ENCODE measurements at regions not wholly inside any gene's neighbourhood (a gene's known extent, or its start where the extent isn't known, plus 50 kb on each side); places are given as distances from the start of the nearest gene placed in this dataset.

- no peak overlapping the region for H3K4me3 ChIP-seq (ENCODE audit: low read depth, low read length)
- TF ChIP-seq MAX (IDR thresholded peaks at IDR 0.05; ENCODE audit: low read depth, low read length) (no peak), POLR2A (IDR thresholded peaks at IDR 0.05; ENCODE audit: extremely low read depth, insufficient read length) (no peak), MYC (IDR thresholded peaks at IDR 0.05; ENCODE audit: low read depth, low read length) (no peak)
- TF ChIP-seq, protein P1, sequence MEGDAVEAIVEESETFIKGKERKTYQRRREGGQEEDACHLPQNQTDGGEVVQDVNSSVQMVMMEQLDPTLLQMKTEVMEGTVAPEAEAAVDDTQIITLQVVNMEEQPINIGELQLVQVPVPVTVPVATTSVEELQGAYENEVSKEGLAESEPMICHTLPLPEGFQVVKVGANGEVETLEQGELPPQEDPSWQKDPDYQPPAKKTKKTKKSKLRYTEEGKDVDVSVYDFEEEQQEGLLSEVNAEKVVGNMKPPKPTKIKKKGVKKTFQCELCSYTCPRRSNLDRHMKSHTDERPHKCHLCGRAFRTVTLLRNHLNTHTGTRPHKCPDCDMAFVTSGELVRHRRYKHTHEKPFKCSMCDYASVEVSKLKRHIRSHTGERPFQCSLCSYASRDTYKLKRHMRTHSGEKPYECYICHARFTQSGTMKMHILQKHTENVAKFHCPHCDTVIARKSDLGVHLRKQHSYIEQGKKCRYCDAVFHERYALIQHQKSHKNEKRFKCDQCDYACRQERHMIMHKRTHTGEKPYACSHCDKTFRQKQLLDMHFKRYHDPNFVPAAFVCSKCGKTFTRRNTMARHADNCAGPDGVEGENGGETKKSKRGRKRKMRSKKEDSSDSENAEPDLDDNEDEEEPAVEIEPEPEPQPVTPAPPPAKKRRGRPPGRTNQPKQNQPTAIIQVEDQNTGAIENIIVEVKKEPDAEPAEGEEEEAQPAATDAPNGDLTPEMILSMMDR (IDR thresholded peaks at IDR 0.05; ENCODE audit: low read depth, low read length): no peak
- DNase-seq (ENCODE audit: low read depth): no peak
Measured at GRCh38 chr5:128870923-128871322, 94.4 kb upstream of the SLC27A6 start.

DNA sequence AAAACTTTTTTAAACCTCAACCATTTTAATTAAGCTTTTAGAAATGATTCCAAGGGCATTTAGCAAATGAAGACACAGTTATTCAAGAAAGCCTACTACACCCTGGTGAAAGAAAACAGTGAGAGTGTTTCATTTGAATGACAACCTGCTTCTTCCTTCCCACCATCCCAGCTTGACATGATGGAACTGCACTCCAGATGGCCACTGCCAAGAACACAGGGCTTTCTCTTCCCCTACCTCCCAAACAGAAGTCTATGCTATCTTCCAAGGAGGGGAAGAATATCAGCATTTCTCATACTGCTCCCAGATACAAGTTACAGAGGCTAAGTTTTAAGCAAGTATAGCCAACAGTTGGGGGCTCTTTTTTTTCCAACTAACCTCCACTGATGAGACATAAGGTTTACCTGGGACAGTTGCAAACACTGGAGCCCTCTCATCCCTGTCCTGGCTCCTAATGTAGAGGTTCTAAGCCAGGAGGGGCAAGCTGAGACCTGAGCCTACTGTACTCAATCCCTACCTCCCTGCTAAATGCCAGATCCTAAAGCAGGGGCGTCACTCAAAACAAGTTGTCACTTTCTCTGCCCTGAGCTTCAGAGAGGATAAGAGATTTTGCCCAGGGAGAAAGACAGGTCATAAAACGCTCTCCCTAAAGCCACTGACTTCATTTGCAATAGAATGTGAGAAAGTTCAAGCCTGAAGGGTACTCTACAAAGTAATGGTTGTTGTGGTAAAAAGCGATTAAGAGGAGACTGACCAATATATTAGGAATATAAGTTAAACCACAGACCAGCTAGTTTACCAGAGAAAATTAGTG, 88.5 kb upstream of the SLC27A6 start:
- no peak for TF ChIP-seq POLR2A (IDR thresholded peaks at IDR 0.05; ENCODE audit: extremely low read depth, insufficient read length)
- no peak for TF ChIP-seq MYC (IDR thresholded peaks at IDR 0.05; ENCODE audit: low read depth, low read length)
- TF ChIP-seq, protein P1 (IDR thresholded peaks at IDR 0.05; ENCODE audit: low read depth, low read length): no peak
- no peak for TF ChIP-seq MAX (IDR thresholded peaks at IDR 0.05; ENCODE audit: low read depth, low read length)
- DNase-seq (ENCODE audit: low read depth): no peak
- H3K4me3 ChIP-seq (ENCODE audit: low read depth, low read length): no peak overlapping the region

DNA sequence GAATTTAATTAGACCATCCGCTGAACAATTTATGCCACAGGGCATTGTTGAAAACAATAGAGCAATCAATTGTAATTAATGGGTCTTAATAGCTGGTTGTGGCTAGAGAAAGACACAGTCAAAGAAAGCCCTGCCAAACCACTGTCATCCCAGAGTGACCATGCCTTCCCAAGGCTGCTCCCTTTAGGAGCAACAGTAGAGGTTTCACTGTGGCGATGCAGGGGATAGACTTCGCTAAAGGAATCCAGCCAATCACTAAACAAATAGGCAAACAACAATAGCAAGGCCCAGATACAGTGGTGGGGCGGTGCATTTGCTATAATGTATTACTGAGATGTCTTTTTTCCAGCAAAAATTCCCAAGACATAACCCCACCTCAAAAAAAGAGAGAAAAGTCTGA, 87.8 kb upstream of the SLC27A6 start:
- no peak overlapping the region for H3K4me3 ChIP-seq (ENCODE audit: low read depth, low read length)
- TF ChIP-seq POLR2A (IDR thresholded peaks at IDR 0.05; ENCODE audit: extremely low read depth, insufficient read length) (no peak), MAX (IDR thresholded peaks at IDR 0.05; ENCODE audit: low read depth, low read length) (no peak), MYC (IDR thresholded peaks at IDR 0.05; ENCODE audit: low read depth, low read length) (no peak)
- TF ChIP-seq, protein P1 (IDR thresholded peaks at IDR 0.05; ENCODE audit: low read depth, low read length): no peak
- DNase-seq (ENCODE audit: low read depth): no peak

GRCh38 chr5:128881502-128882018, 83.7 kb upstream of the SLC27A6 start:
- TF ChIP-seq MYC (IDR thresholded peaks at IDR 0.05; ENCODE audit: low read depth, low read length): no peak
- no peak for TF ChIP-seq MAX (IDR thresholded peaks at IDR 0.05; ENCODE audit: low read depth, low read length)
- TF ChIP-seq POLR2A (IDR thresholded peaks at IDR 0.05; ENCODE audit: extremely low read depth, insufficient read length): no peak
- TF ChIP-seq, protein P1 (IDR thresholded peaks at IDR 0.05; ENCODE audit: low read depth, low read length): no peak

DNA sequence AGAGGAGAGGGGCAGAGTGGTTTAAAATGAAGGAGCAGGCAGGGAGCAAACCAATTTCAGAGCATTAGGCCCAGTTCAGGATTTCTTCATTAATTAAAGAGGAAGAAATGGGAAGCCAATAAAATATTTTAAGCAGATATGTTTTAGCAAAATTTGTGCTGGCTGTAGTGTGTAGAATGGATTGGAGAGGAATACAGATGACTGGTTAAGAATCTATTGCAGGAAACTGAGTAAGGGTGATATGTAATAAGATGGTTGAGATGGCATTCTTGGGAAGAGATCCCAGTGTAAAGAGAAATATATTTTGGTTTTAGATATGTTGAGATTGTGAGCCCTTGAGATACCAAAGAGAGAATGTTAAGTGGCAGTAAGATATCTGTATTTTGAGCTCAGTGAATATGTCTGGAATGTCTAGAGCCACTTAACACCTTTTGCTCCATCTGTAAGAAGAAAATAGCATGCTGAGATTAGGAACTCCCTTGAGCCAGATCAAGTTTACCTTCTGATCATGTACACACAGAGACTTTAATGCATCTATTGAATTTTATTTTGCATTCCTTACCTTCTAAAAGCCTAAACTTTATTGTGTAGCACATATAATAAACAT, 79.5 kb upstream of the SLC27A6 start:
- DNase-seq (ENCODE audit: low read depth): no peak
- no peak overlapping the region for H3K4me3 ChIP-seq (ENCODE audit: low read depth, low read length)
- no peak for TF ChIP-seq MYC (IDR thresholded peaks at IDR 0.05; ENCODE audit: low read depth, low read length)
- TF ChIP-seq POLR2A (IDR thresholded peaks at IDR 0.05; ENCODE audit: extremely low read depth, insufficient read length): no peak
- TF ChIP-seq, protein P1 (IDR thresholded peaks at IDR 0.05; ENCODE audit: low read depth, low read length): no peak

More at GRCh38 chr5:128881502-128882018, 83.7 kb upstream of the SLC27A6 start:
- H3K4me3 ChIP-seq (ENCODE audit: low read depth, low read length): no peak overlapping the region
- no peak for DNase-seq (ENCODE audit: low read depth)
